H9 (cell line): ENCODE measurements at regions not wholly inside any gene's neighbourhood (a gene's known extent, or its start where the extent isn't known, plus 50 kb on each side); places are given as distances from the start of the nearest gene placed in this dataset.
"Not testable (repeated sequence)": the region's sequence is repeated elsewhere in the genome, so short reads cannot be mapped to it uniquely, and the experiment has no call there.

ENCODE experiments used
- DNase-seq: peaks from one replicate; pipeline ENCODE4 v3.0.0-alpha.2; 2017
- H2AFZ ChIP-seq: one replicate; pipeline ENCODE4 v1.6.1; 2013; ENCODE audit warnings: mild to moderate bottlenecking, low read length, control low read depth, moderate library complexity
- H2AK5ac ChIP-seq: 2 replicates; pipeline ENCODE4 v1.6.1; 2013; ENCODE audit warnings: low read length, control low read depth, mixed read lengths; ENCODE audit not compliant: insufficient read length
- H2BK120ac ChIP-seq: one replicate; pipeline ENCODE4 v1.6.1; 2013; ENCODE audit warnings: low read depth, mild to moderate bottlenecking, low read length, control low read depth, inconsistent platforms; ENCODE audit not compliant: poor library complexity, severe bottlenecking
- H2BK12ac ChIP-seq: 2 replicates; pipeline ENCODE4 v1.6.1; 2013; ENCODE audit warnings: low read length, control low read depth, mixed read lengths, low read depth; ENCODE audit not compliant: insufficient read length
- H2BK15ac ChIP-seq: 2 replicates; pipeline ENCODE4 v1.6.1; 2013; ENCODE audit warnings: low read depth, low read length, control low read depth
- H2BK20ac ChIP-seq: one replicate; pipeline ENCODE4 v1.6.1; 2013; ENCODE audit warnings: low read depth, mild to moderate bottlenecking, low read length, control low read depth, inconsistent platforms; ENCODE audit not compliant: poor library complexity, severe bottlenecking
- H2BK5ac ChIP-seq: 2 replicates; pipeline ENCODE4 v1.6.1; 2013; ENCODE audit warnings: low read length, control low read depth, mixed read lengths; ENCODE audit not compliant: insufficient read length
- H3K14ac ChIP-seq: 2 replicates; pipeline ENCODE4 v1.6.1; 2013; ENCODE audit warnings: low read length, control low read depth; ENCODE audit not compliant: insufficient read depth
- H3K18ac ChIP-seq: 2 replicates; pipeline ENCODE4 v1.6.1; 2013; ENCODE audit warnings: low read depth, mild to moderate bottlenecking, mixed read lengths, low read length, control low read depth; ENCODE audit not compliant: insufficient read length
- H3K23ac ChIP-seq: 2 replicates; pipeline ENCODE4 v1.6.1; 2013; ENCODE audit warnings: low read length, control low read depth, mixed read lengths, low read depth; ENCODE audit not compliant: insufficient read length
- H3K23me2 ChIP-seq: 2 replicates; pipeline ENCODE4 v1.6.1; 2013; ENCODE audit warnings: low read depth, mild to moderate bottlenecking, mixed read lengths, low read length, control low read depth; ENCODE audit not compliant: insufficient read length, poor library complexity, severe bottlenecking
- H3K27ac ChIP-seq: 2 replicates; pipeline ENCODE4 v1.5.1; 2013; ENCODE audit warnings: low read length, control low read depth, mixed read lengths, low read depth; ENCODE audit not compliant: insufficient read length
- H3K27me3 ChIP-seq: 2 replicates; pipeline ENCODE4 v1.6.1; 2013; ENCODE audit warnings: low read length, control low read depth, inconsistent platforms; ENCODE audit not compliant: insufficient read depth
- H3K4ac ChIP-seq: 2 replicates; pipeline ENCODE4 v1.6.1; 2013; ENCODE audit warnings: low read depth, mild to moderate bottlenecking, control low read depth, inconsistent platforms, low read length, moderate library complexity
- H3K4me1 ChIP-seq: 2 replicates; pipeline ENCODE4 v1.6.1; 2013; ENCODE audit warnings: low read length, control low read depth, inconsistent platforms; ENCODE audit not compliant: insufficient read depth
- H3K4me2 ChIP-seq: 2 replicates; pipeline ENCODE4 v1.6.1; 2013; ENCODE audit warnings: low read length, control low read depth, mixed read lengths; ENCODE audit not compliant: insufficient read length, insufficient read depth
- H3K56ac ChIP-seq: 2 replicates; pipeline ENCODE4 v1.6.1; 2013; ENCODE audit warnings: low read depth, mild to moderate bottlenecking, mixed read lengths, low read length, control low read depth; ENCODE audit not compliant: insufficient read length
- H3K79me1 ChIP-seq: 2 replicates; pipeline ENCODE4 v1.6.1; 2013; ENCODE audit warnings: low read depth, mild to moderate bottlenecking, moderate library complexity, low read length, control low read depth, inconsistent platforms; ENCODE audit not compliant: insufficient read depth, poor library complexity, severe bottlenecking
- H3K79me2 ChIP-seq: 2 replicates; pipeline ENCODE4 v1.6.1; 2013; ENCODE audit warnings: low read length, control low read depth, inconsistent platforms; ENCODE audit not compliant: insufficient read depth
- H3K9ac ChIP-seq: 2 replicates; pipeline ENCODE4 v1.6.1; 2013; ENCODE audit warnings: low read length, control low read depth, mixed read lengths; ENCODE audit not compliant: insufficient read length; ENCODE audit errors: extremely low read depth
- H3K9me3 ChIP-seq: one replicate; pipeline ENCODE4 v1.6.1; 2013; ENCODE audit warnings: low read depth, low read length, inconsistent platforms; ENCODE audit not compliant: control insufficient read depth
- H3T11ph ChIP-seq: one replicate; pipeline ENCODE4 v1.6.1; 2013; ENCODE audit warnings: mild to moderate bottlenecking, low read length, control low read depth, inconsistent platforms
- H4K20me1 ChIP-seq: one replicate; pipeline ENCODE4 v1.6.1; 2013; ENCODE audit not compliant: control insufficient read depth, insufficient read length, insufficient read depth
- H4K5ac ChIP-seq: 2 replicates; pipeline ENCODE4 v1.6.1; 2013; ENCODE audit warnings: low read depth, mild to moderate bottlenecking, mixed read lengths, low read length, control low read depth; ENCODE audit not compliant: insufficient read length
- H4K8ac ChIP-seq: replicated peaks from 2 replicates; pipeline ENCODE4 v1.6.1; 2013; ENCODE audit warnings: low read length, control low read depth, mixed read lengths, low read depth; ENCODE audit not compliant: insufficient read length
- H4K91ac ChIP-seq: 2 replicates; pipeline ENCODE4 v1.6.1; 2013; ENCODE audit warnings: low read depth, mild to moderate bottlenecking, moderate library complexity, mixed read lengths, low read length, control low read depth; ENCODE audit not compliant: insufficient read length
- H3K27ac Mint-ChIP-seq, 3 experiments: 2 replicates in 2 of 3; 3 replicates in 1 of 3; pipeline ENCODE4 v1.8.0; 2020 to 2021; ENCODE audit warnings: mixed read lengths in 3 of 3, mild to moderate bottlenecking in 1 of 3, moderate library complexity in 1 of 3
- H3K27me3 Mint-ChIP-seq: 2 replicates; pipeline ENCODE4 v1.8.0; 2021; ENCODE audit warnings: low read depth, mild to moderate bottlenecking, moderate library complexity, mixed read lengths
- H3K36me3 Mint-ChIP-seq, 3 experiments: 2 replicates in 2 of 3; 3 replicates in 1 of 3; pipeline ENCODE4 v1.8.0; 2020 to 2021; ENCODE audit warnings: low read depth in 3 of 3, mixed read lengths in 3 of 3; ENCODE audit not compliant: insufficient read depth in 1 of 3
- H3K4me1 Mint-ChIP-seq, 2 experiments: 2 replicates each; pipeline ENCODE4 v1.8.0; 2020; ENCODE audit warnings: mixed read lengths in 2 of 2
- H3K4me3 Mint-ChIP-seq, 2 experiments: 2 replicates in 1 of 2; 3 replicates in 1 of 2; pipeline ENCODE4 v1.8.0; 2020 to 2021; ENCODE audit warnings: mild to moderate bottlenecking in 2 of 2, mixed read lengths in 2 of 2, moderate library complexity in 1 of 2
- H3K9me3 Mint-ChIP-seq, 2 experiments: 2 replicates in 1 of 2; 3 replicates in 1 of 2; pipeline ENCODE4 v1.8.0; 2020; ENCODE audit warnings: mild to moderate bottlenecking in 2 of 2, mixed read lengths in 2 of 2, moderate library complexity in 1 of 2
- CTCF ChIP-seq: fragments of 200-600 bp; sonication (generic); conservative IDR thresholded peaks from 3 replicates; pipeline ENCODE4 v1.8.0; 2021; ENCODE audit warnings: antibody characterized with exemption, mild to moderate bottlenecking
- WGBS: extraction: QIAGEN DNeasy Blood & Tissue Kit; methylation state at CpG from one replicate; pipeline ENCODE4 v1.1.7; 2013; ENCODE audit warnings: missing lambda C conversion rate, low lambda C conversion rate, mixed read lengths; ENCODE audit not compliant: insufficient read length; ENCODE audit errors: extremely low coverage; 5-methylcytosine and 5-hydroxymethylcytosine counted together

DNA sequence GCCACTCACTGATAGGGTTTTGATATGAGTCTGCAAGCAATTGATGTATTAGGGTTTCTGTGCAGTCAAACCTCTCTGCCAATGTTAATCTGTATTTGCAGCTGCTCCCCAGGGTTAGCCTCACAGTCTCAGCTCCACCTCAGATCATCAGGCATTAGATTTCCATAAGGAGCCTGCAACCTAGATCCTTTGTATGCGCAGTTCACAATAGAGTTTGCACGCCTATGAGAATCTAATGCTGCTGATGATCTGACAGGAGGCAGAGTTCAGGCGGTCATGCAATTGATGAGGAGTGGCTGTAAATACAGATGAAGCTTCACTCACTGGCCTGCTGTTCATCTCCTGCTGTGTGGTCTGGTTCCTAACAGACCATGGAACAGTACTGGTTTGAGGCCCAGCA lies 280.6 kb downstream of the PAPSS1 start:
- no peak for DNase-seq
- Histone ChIP-seq H3T11ph (no peak overlapping the region), H2BK15ac (no peak overlapping the region), H2BK20ac (no peak overlapping the region), H2AFZ (no peak overlapping the region), H3K79me1 (no peaks in the 10 kb centered on the region), H3K18ac (no peak overlapping the region), H3K9ac (no peak overlapping the region), H3K23me2 (no peaks in the 10 kb centered on the region), H4K5ac (no peak overlapping the region), H2AK5ac (no peak overlapping the region), H4K20me1 (no peaks in the 10 kb centered on the region), H2BK120ac (no peak overlapping the region), H3K23ac (no peak overlapping the region), H3K27me3 (no peaks in the 10 kb centered on the region), H3K9me3 (no peaks in the 10 kb centered on the region), H3K27ac (no peak overlapping the region), H2BK5ac (no peak overlapping the region), H3K79me2 (no peaks in the 10 kb centered on the region), H3K14ac (no peak overlapping the region), H3K4me2 (no peak overlapping the region), H4K91ac (no peak overlapping the region), H3K4me1 (no peaks in the 10 kb centered on the region; the same call in 1 of the 2 replicates), H3K4ac (no peak overlapping the region), H2BK12ac (no peak overlapping the region), H3K56ac (no peak overlapping the region), H4K8ac (no peak overlapping the region)
- no peak overlapping the region; a peak in 1 of 7 replicates for H3K27ac Mint-ChIP-seq
- H3K36me3 Mint-ChIP-seq, result no peaks in the 10 kb centered on the region
- H3K4me1 Mint-ChIP-seq, result no peaks in the 10 kb centered on the region
- no peaks in the 10 kb centered on the region for H3K27me3 Mint-ChIP-seq
- TF ChIP-seq CTCF, result no peak
- H3K9me3 Mint-ChIP-seq, result no peaks in the 10 kb centered on the region; a peak in 1 of 5 replicates
- WGBS, result no CpG with 5 or more reads among the region's 3 CpGs
- no peak overlapping the region for H3K4me3 Mint-ChIP-seq

- not testable (repeated sequence) for H2BK15ac ChIP-seq, H3K23me2 ChIP-seq, H3K23ac ChIP-seq, H3K9ac ChIP-seq, H3K4me1 Mint-ChIP-seq, H3K14ac ChIP-seq, H2AK5ac ChIP-seq, H3T11ph ChIP-seq, H4K91ac ChIP-seq, DNase-seq, H2BK120ac ChIP-seq, H3K27me3 ChIP-seq, H3K79me1 ChIP-seq, H2AFZ ChIP-seq, H3K4me2 ChIP-seq, H3K27me3 Mint-ChIP-seq, H4K8ac ChIP-seq, H3K56ac ChIP-seq, H2BK20ac ChIP-seq, H3K27ac ChIP-seq, H3K79me2 ChIP-seq, H2BK12ac ChIP-seq, H3K9me3 ChIP-seq, H4K20me1 ChIP-seq, H3K18ac ChIP-seq, H3K4me3 Mint-ChIP-seq, H3K4ac ChIP-seq, H3K27ac Mint-ChIP-seq, H3K36me3 Mint-ChIP-seq, H3K9me3 Mint-ChIP-seq, H3K4me1 ChIP-seq, H2BK5ac ChIP-seq, H4K5ac ChIP-seq
- WGBS, result no CpG with 5 or more reads among the region's 1 CpG
Observed at GRCh38 chr4:107436471-107436870, 283.6 kb downstream of the PAPSS1 start.
